ENCODE measurements at regions not wholly inside any gene's neighbourhood (a gene's known extent, or its start where the extent isn't known, plus 50 kb on each side); places are given as distances from the start of the nearest gene placed in this dataset.

DNA sequence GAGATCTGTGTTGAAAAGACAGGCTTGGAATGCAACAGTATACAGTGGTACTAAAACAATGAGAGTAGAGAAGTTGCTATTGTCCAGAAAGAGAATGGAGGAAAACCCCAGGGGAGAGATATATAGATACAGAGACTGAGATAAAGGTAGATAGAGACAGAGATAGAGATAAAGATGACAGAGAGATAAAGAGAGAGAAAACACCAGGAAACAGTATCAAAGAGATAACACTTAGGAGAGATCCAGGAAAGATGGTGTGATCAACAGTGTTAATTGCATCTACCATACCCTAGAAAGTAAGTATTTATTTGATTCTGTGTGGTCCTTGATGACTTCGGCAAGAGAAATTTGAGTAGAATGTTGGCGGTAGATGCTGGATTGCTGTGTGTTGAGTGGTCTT is 461.8 kb upstream of the RIOK2 start:
- H3K4me3 ChIP-seq (ENCODE audit: low read length) = no peak overlapping the region
- TF ChIP-seq ZNF274 (IDR thresholded peaks at IDR 0.05; ENCODE audit: low read depth, low read length) = no peak

DNA sequence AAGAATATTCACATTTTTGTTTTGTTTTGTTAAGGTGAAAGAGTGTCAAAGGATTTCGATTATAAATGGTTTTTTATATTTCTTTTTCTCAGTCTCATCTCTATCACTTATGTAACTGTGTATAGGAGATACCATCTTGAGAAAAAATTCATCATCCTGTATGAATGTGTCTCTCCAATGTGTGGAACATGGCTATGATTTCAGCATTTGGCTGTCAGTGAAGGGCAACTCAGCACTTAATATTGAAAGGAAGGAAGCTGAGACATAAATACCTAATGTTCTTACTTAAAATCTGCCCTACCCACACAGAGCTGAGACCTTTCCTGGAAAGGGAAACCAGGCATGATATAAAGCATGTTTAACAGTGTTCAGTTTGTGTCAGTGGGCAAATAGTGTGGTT is 474.2 kb upstream of the RIOK2 start:
- no peak for TF ChIP-seq ZNF274 (IDR thresholded peaks at IDR 0.05; ENCODE audit: low read depth, low read length)
- H3K4me3 ChIP-seq (ENCODE audit: low read length) = no peak overlapping the region

DNA sequence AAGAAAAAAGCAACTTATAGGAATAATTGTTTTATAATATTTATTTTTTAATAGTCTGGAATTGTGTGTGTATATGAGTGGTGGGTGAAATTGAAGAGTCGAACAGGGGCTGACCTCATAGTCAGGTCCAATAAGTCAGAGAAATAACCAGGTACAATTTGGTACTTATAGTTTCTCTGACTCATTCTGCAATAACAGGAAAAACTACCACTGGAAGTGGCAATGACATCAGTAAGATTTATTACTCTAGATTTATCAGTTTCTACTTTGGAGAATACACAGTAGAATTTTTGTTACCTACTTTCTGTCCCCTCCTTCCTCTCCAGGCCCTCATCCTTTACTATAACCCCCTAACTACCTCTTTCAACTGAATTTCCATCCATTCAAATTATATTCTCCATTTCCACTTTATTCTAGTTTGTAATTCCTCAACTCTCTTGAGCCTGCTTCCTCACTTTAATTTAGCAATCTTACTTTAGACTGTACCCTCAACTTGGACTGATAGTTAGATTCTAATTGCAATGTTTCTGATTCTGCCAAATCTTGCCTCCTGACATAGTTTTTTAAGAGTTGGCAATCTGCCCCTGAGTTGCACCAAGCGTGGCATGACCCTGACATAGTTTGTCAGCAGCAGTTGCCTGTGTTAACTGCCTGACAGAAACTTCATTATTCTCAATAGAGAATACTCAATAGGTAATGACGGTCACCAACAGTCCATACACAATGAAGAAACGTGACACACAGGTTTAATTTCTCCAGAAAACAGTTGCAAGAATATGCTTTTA is 475.3 kb upstream of the RIOK2 start:
- no peak for TF ChIP-seq ZNF274 (IDR thresholded peaks at IDR 0.05; ENCODE audit: low read depth, low read length)
- no peak overlapping the region for H3K4me3 ChIP-seq (ENCODE audit: low read length)

DNA sequence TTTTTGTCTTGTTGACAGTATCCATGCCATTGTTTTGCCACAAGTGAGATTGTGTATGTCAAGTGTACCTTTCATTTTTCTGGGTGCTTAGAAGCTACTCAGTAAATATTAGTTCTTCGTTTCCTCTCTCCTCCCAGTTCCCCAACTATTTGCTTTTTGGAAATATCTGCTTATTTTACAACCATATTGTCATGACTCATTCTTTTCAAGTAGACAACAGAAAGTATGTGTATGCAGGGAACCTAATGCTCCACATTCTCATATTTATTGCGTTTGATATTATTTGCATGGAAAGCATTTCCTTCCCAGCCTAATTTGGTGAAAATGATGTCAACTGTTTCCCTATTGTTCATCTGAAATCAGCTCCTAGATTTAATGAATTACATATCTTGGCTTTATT is 483.7 kb upstream of the RIOK2 start:
- TF ChIP-seq ZNF274 (IDR thresholded peaks at IDR 0.05; ENCODE audit: low read depth, low read length) = no peak
- H3K4me3 ChIP-seq (ENCODE audit: low read length) = no peak overlapping the region

DNA sequence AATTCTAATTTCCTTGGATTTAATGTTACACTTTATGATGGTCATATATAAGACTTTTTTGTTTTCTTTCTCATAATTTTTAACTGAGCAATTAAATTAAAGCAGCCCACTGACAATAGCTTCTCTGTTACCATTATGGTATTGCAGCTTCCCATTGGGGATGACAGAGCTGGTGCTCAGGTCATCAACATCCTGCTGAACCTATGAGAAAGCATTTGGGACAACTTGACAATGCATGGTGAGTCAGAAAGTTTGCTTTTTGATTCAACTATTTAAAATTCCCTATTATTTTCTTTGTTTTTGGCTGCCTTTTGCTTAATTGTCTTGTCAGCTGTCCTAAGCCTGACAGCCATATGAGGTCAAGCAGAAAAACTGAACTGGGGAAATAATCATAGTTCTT is 487.4 kb upstream of the RIOK2 start:
- no peak overlapping the region for H3K4me3 ChIP-seq (ENCODE audit: low read length)
- no peak for TF ChIP-seq ZNF274 (IDR thresholded peaks at IDR 0.05; ENCODE audit: low read depth, low read length)

DNA sequence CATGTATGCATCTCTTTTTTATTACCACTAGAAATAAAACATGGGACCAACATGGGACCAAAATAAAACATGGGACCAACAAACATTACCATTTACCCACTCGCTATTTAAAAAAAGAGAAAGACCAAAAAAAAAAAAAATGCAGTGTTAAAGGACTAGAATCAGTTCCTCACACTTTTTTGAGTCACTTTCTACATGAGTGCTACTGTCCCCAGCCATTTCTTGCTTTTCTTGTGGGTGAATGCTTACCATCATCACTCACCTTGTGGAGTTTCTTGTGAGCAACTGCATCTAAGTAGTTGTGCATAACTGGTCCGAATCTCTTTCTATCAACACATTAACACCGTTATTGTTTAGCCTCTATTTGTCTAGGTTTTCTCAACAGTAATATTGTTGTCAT is 493.6 kb upstream of the RIOK2 start:
- H3K4me3 ChIP-seq (ENCODE audit: low read length) = no peak overlapping the region
- TF ChIP-seq ZNF274 (IDR thresholded peaks at IDR 0.05; ENCODE audit: low read depth, low read length) = no peak

DNA sequence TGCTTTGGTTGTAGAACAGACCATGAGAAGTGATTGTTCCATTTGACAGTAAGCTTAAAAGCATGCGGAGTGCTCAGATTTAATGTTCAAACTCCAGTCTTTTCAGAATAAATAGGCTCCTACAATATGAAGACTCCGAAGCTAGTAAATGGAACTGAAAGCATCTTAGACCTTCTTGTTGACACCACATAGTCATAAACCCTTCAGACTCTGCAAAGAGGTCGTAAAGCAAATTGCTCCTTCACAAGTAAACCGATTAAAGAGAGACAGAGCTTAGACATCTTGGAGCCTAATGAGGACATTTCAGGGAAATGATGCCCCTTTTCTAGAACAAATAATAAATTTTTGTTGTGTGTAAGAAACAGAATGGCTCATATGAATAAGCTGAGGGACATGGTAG is 511.0 kb upstream of the RIOK2 start:
- no peak overlapping the region for H3K4me3 ChIP-seq (ENCODE audit: low read length)
- TF ChIP-seq ZNF274 (IDR thresholded peaks at IDR 0.05; ENCODE audit: low read depth, low read length) = no peak

DNA sequence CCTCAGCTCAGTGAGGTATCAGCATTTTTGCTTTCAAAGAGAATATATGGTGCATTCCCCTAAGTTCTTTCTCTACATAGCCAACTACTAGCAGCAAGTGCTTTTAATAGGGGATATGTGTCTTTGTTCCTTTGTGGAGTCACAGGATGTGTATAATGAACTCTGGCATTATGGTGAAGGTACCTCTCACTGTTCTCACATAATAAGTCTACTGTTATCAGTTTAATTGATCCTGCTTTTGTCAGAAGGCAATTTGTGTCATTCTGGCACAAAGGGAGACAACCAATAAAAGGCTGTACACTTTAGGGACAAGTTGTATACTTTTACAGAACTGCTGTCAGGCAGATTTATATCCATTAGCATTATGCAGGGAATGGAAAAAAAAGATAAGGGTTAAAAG is 531.4 kb upstream of the RIOK2 start:
- TF ChIP-seq ZNF274 (IDR thresholded peaks at IDR 0.05; ENCODE audit: low read depth, low read length) = no peak
- no peak overlapping the region for H3K4me3 ChIP-seq (ENCODE audit: low read length)

DNA sequence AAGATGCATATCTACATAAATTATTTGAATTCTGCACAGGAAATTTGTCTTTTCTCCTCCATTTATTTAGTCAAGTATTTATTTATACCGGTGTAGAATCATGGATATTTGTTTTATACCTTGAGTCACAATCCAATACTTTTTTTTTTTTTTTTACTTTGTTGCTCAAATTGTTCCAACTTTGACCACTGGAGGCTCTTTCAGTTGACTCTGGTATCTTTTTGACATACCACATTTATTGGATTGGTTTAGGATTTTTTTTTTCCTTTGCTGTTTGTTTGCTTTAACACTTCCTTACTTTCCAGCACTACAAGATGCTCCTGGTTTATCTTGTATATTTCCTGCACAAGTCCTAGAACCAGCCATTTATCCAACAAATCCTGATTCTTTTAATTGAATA is 543.1 kb upstream of the RIOK2 start:
- H3K4me3 ChIP-seq (ENCODE audit: low read length) = no peak overlapping the region
- no peak for TF ChIP-seq ZNF274 (IDR thresholded peaks at IDR 0.05; ENCODE audit: low read depth, low read length)

DNA sequence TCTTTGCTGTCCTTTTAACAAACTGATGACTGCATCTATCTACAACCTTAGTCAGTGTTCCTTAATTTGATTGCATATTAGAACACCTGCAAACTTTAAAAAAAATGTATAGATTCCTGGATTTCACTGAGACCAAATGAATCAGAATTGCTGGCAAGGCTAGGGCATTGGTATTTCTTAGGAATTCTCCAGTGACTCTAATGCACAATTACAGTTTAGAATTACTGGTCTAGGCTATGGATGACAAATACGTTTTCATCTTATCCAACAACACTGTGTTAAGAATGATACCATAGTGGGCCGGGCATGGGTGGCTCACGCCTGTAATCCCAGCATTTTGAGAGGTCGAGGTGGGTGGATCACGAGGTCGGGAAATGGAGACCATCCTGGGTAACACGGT is 545.9 kb upstream of the RIOK2 start:
- TF ChIP-seq ZNF274 (IDR thresholded peaks at IDR 0.05; ENCODE audit: low read depth, low read length) = no peak
- no peak overlapping the region for H3K4me3 ChIP-seq (ENCODE audit: low read length)

DNA sequence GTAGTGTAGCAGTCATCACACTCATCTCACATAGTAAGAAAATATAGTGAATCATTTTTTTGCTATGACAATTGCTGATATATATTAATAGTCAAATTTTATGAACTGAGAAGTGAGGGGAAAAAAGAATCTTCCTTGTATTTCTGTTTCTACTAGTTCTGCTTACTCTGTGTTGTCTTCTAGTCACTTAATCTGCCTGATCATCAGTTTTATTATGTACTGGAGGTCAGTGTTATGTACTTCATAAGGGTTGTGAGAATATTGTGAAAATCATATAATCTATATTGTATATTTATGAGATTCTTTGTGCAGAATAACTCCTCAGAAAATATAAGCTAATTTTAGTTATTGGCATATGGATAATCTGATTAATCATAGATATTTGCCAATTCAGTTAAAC is 546.9 kb upstream of the RIOK2 start:
- H3K4me3 ChIP-seq (ENCODE audit: low read length) = no peak overlapping the region
- no peak for TF ChIP-seq ZNF274 (IDR thresholded peaks at IDR 0.05; ENCODE audit: low read depth, low read length)

DNA sequence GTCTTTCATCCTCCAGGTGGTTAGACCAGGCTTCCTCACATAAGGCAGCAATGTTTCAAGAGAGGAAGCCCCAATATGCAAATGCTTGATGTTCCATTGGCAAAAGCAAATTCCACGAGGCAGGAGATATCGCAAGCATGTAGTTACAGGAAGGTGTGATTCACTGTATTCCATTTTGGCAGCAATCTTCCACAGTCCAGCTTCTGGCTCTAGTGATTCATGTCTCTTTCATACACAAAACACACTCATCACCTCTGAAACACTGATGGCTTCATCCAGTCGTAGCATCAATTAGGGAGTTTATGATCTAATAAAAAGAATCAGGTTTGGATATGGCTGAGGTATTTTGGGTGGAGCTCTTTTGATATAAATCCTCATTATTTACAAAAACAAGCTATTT is 552.2 kb upstream of the RIOK2 start:
- TF ChIP-seq ZNF274 (IDR thresholded peaks at IDR 0.05; ENCODE audit: low read depth, low read length) = no peak
- no peak overlapping the region for H3K4me3 ChIP-seq (ENCODE audit: low read length)

DNA sequence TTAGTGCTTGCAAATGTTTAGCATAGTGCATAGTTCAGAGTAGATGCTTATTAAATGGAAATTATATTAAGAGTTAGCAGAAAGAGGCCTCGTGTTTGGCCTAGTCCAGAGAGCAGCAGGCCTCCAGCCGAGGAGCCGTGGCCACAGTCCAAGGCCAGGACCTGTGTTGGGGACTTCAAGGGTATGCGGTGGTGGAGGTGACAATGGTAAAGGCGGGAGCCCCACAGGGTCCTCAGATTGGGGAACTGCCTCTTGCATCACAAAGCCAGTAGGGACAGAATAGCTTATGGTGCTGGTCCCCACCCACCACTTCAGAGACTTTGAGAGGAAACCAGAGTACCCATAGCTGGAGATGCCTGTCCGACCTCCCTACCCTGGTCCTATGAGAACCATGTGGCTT is 554.6 kb upstream of the RIOK2 start:
- no peak overlapping the region for H3K4me3 ChIP-seq (ENCODE audit: low read length)
- no peak for TF ChIP-seq ZNF274 (IDR thresholded peaks at IDR 0.05; ENCODE audit: low read depth, low read length)

DNA sequence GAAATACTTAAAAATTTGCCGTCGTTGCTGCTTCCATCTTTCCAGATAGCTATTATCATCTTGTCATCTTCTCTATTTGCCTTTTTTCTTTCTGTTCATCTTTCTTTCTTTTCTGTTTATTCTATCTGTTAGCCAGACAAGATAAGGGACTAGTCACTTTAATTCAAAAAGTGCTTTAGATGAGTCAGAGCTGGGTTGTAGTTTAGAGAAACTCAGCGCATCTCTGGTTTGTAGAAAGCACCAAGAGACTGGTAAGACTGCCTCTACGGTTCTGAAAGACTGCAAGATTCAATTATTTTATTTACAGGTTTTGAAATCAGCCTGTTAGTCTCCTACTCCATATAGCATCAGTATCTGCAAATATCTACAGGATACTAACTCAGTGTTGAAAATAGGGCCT is 562.8 kb upstream of the RIOK2 start:
- TF ChIP-seq ZNF274 (IDR thresholded peaks at IDR 0.05; ENCODE audit: low read depth, low read length) = no peak

DNA sequence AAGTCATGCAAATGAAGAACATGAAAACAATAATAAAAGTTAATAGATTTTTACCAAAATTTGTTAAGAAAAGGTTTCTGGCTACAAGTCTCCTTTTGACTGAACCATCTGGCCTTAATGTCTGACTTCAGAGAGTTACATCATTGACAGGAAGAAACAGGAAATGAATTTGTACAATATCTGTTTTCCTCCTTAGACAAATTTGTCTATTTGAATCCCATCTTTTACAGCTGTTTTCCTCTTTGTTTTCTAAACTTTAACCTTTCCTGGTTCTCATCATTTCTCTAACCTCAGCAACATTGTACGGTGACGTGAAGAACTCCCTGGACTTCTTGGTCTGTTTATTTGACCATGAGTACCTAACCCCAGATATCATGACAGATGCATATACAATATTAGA is 567.5 kb upstream of the RIOK2 start:
- TF ChIP-seq ZNF274 (IDR thresholded peaks at IDR 0.05; ENCODE audit: low read depth, low read length) = no peak
- H3K4me3 ChIP-seq (ENCODE audit: low read length) = no peak overlapping the region

More for the DNA sequence above, 562.8 kb upstream of the RIOK2 start:
- no peak overlapping the region for H3K4me3 ChIP-seq (ENCODE audit: low read length)

DNA sequence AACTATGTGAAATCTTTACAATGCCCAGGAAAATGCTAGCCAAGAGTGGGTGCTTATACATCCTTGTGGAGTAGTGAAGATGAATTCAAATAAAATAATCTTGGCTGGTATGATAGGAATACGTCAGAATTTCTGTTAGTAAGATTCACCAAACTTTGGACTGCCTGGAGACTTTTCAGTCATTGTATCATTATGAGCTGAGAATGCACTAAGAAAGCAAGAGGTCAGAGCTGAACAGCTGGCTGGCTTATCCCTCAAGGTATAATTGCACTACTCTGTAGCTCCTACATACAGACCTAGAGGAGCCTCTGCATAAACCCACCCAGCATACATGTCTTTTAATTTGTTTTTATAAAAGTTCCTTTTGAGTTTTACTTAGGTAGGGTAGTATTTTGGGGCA is 568.5 kb upstream of the RIOK2 start:
- H3K4me3 ChIP-seq (ENCODE audit: low read length) = no peak overlapping the region

More for the DNA sequence above, 568.5 kb upstream of the RIOK2 start:
- no peak for TF ChIP-seq ZNF274 (IDR thresholded peaks at IDR 0.05; ENCODE audit: low read depth, low read length)
